ENCODE measurements at regions not wholly inside any gene's neighbourhood (a gene's known extent, or its start where the extent isn't known, plus 50 kb on each side); places are given as distances from the start of the nearest gene placed in this dataset.
"Not testable (repeated sequence)": the region's sequence is repeated elsewhere in the genome, so short reads cannot be mapped to it uniquely, and the experiment has no call there.

GRCh38 chr11:44434191-44434590, 124.3 kb upstream of the ALX4 start:
- H4K20me1 ChIP-seq (ENCODE audit: control insufficient read depth, extremely low read depth, insufficient read depth, low read length), result no peaks in the 10 kb centered on the region
- DNase-seq (ENCODE audit: low read depth in 2 of 2), result no peak
- H3K4me2 ChIP-seq (ENCODE audit: extremely low read depth, insufficient read depth, low read length), result no peak overlapping the region
- H3K27ac ChIP-seq (ENCODE audit: insufficient read depth, low read length), result no peak overlapping the region
- no peaks in the 10 kb centered on the region for H3K79me2 ChIP-seq (ENCODE audit: control insufficient read depth, insufficient read depth, low read length)
- H3K36me3 ChIP-seq (ENCODE audit: control insufficient read depth, insufficient read depth, low read length), result no peaks in the 10 kb centered on the region
- no peaks in the 10 kb centered on the region for H3K9me3 ChIP-seq (ENCODE audit: control insufficient read depth, insufficient read depth, low read depth, low read length)
- H2AFZ ChIP-seq (ENCODE audit: low read length), result no peak overlapping the region
- H3K4me1 ChIP-seq (ENCODE audit: control insufficient read depth, extremely low read depth, insufficient read depth, low read length), result no peaks in the 10 kb centered on the region
- TF ChIP-seq EZH2 (IDR thresholded peaks at IDR 0.05; ENCODE audit: low read length, missing control alignments) (no peak), CTCF (conservative IDR thresholded peaks at IDR 0.05 in 1 of 2, IDR thresholded peaks at IDR 0.05 in 1 of 2; ENCODE audit: low read depth in 1 of 2, low read length in 2 of 2) (no peak)
- H3K9ac ChIP-seq (ENCODE audit: insufficient read depth, low read length), result no peak overlapping the region
- H3K4me3 ChIP-seq (replicated peaks in 1 of 4; ENCODE audit: control extremely low read depth in 1 of 4, insufficient read depth in 1 of 4, low read depth in 3 of 4, low read length in 4 of 4), result no peak overlapping the region
- H3K27me3 ChIP-seq (ENCODE audit: control insufficient read depth, insufficient read depth, low read length), result no peaks in the 10 kb centered on the region

- no peak for TF ChIP-seq CTCF (conservative IDR thresholded peaks at IDR 0.05 in 1 of 2, IDR thresholded peaks at IDR 0.05 in 1 of 2; ENCODE audit: low read depth in 1 of 2, low read length in 2 of 2)
- TF ChIP-seq EZH2 (IDR thresholded peaks at IDR 0.05; ENCODE audit: low read length, missing control alignments), result no peak
- no peak for DNase-seq (ENCODE audit: low read depth in 2 of 2)
- Histone ChIP-seq H3K4me1 (ENCODE audit: control insufficient read depth, extremely low read depth, insufficient read depth, low read length) (no peaks in the 10 kb centered on the region), H3K27me3 (ENCODE audit: control insufficient read depth, insufficient read depth, low read length) (no peaks in the 10 kb centered on the region), H3K4me3 (replicated peaks in 1 of 4; ENCODE audit: control extremely low read depth in 1 of 4, insufficient read depth in 1 of 4, low read depth in 3 of 4, low read length in 4 of 4) (no peak overlapping the region), H3K36me3 (ENCODE audit: control insufficient read depth, insufficient read depth, low read length) (no peaks in the 10 kb centered on the region), H3K79me2 (ENCODE audit: control insufficient read depth, insufficient read depth, low read length) (no peaks in the 10 kb centered on the region), H3K9me3 (ENCODE audit: control insufficient read depth, insufficient read depth, low read depth, low read length) (no peaks in the 10 kb centered on the region), H3K9ac (ENCODE audit: insufficient read depth, low read length) (no peak overlapping the region), H3K27ac (ENCODE audit: insufficient read depth, low read length) (no peak overlapping the region), H3K4me2 (ENCODE audit: extremely low read depth, insufficient read depth, low read length) (no peak overlapping the region), H4K20me1 (ENCODE audit: control insufficient read depth, extremely low read depth, insufficient read depth, low read length) (no peaks in the 10 kb centered on the region), H2AFZ (ENCODE audit: low read length) (no peak overlapping the region)
Measured at GRCh38 chr11:44437122-44437521, 127.2 kb upstream of the ALX4 start.

GRCh38 chr11:44442893-44443673, 122.4 kb upstream of the CD82 start:
- H3K4me2 ChIP-seq (ENCODE audit: extremely low read depth, insufficient read depth, low read length); H3K4me1 ChIP-seq (ENCODE audit: control insufficient read depth, extremely low read depth, insufficient read depth, low read length): not testable (repeated sequence)

More at GRCh38 chr11:44442893-44443673, 122.4 kb upstream of the CD82 start:
- H3K27me3 ChIP-seq (ENCODE audit: control insufficient read depth, insufficient read depth, low read length); H3K9me3 ChIP-seq (ENCODE audit: control insufficient read depth, insufficient read depth, low read depth, low read length); H3K27ac ChIP-seq (ENCODE audit: insufficient read depth, low read length); H3K9ac ChIP-seq (ENCODE audit: insufficient read depth, low read length); H4K20me1 ChIP-seq (ENCODE audit: control insufficient read depth, extremely low read depth, insufficient read depth, low read length); H3K4me3 ChIP-seq (replicated peaks in 1 of 4; ENCODE audit: control extremely low read depth in 1 of 4, insufficient read depth in 1 of 4, low read depth in 3 of 4, low read length in 4 of 4); H3K79me2 ChIP-seq (ENCODE audit: control insufficient read depth, insufficient read depth, low read length); H2AFZ ChIP-seq (ENCODE audit: low read length); DNase-seq (ENCODE audit: low read depth in 2 of 2); H3K36me3 ChIP-seq (ENCODE audit: control insufficient read depth, insufficient read depth, low read length): not testable (repeated sequence)

Measured in fibroblast of lung (primary cell).